OCI-LY3 (cell line): ENCODE measurements at regions not wholly inside any gene's neighbourhood (a gene's known extent, or its start where the extent isn't known, plus 50 kb on each side); places are given as distances from the start of the nearest gene placed in this dataset.
"Not testable (repeated sequence)": the region's sequence is repeated elsewhere in the genome, so short reads cannot be mapped to it uniquely, and the experiment has no call there.

Experiments
- H2AFZ ChIP-seq: fragments of 200-600, 300-600 bp; shearing (Covaris generic); 2 replicates; pipeline ENCODE4 v1.6.0; 2014; ENCODE audit warnings: antibody characterized with exemption, low read depth, low read length
- H3K27ac ChIP-seq: fragments of 200-600, 300-600 bp; sonication (generic); 2 replicates; pipeline ENCODE4 v1.5.1; 2014; ENCODE audit warnings: mild to moderate bottlenecking, low read length, moderate library complexity, mixed read lengths
- H3K27me3 ChIP-seq: fragments of 200-600, 300-600 bp; sonication (generic); 2 replicates; pipeline ENCODE4 v1.6.1; 2014; ENCODE audit warnings: low read depth, low read length, mixed read lengths
- H3K36me3 ChIP-seq: fragments of 200-600, 300-600 bp; sonication (generic); replicated peaks from 2 replicates; pipeline ENCODE3; 2014; ENCODE audit warnings: low read depth, low read length, mixed read lengths
- H3K4me1 ChIP-seq: fragments of 300-600, 200-600 bp; sonication (generic); 2 replicates; pipeline ENCODE4 v1.6.1; 2014; ENCODE audit warnings: low read length, mixed read lengths
- H3K4me2 ChIP-seq: fragments of 200-600, 300-600 bp; sonication (generic); 2 replicates; pipeline ENCODE4 v1.6.1; 2014; ENCODE audit warnings: low read length, mixed read lengths
- H3K4me3 ChIP-seq: fragments of 300-600, 200-600 bp; sonication (generic); 2 replicates; pipeline ENCODE4 v1.5.1; 2014; ENCODE audit warnings: antibody characterized with exemption, mild to moderate bottlenecking, low read length, moderate library complexity
- H3K79me2 ChIP-seq: fragments of 300-600, 200-600 bp; shearing (Covaris generic); 2 replicates; pipeline ENCODE4 v1.6.1; 2014; ENCODE audit warnings: mild to moderate bottlenecking, low read length, mixed read lengths
- H3K9ac ChIP-seq: fragments of 300-600, 200-600 bp; shearing (Covaris generic); 2 replicates; pipeline ENCODE4 v1.6.0; 2014; ENCODE audit warnings: mild to moderate bottlenecking, low read length, moderate library complexity
- H3K9me3 ChIP-seq: fragments of 200-600, 300-600 bp; shearing (Covaris generic); 2 replicates; pipeline ENCODE4 v1.6.1; 2014; ENCODE audit warnings: low read length, mixed read lengths; ENCODE audit not compliant: insufficient read depth
- H4K20me1 ChIP-seq: fragments of 200-600, 300-600 bp; sonication (generic); 2 replicates; pipeline ENCODE4 v1.6.1; 2016; ENCODE audit warnings: low read length, mixed read lengths; ENCODE audit not compliant: insufficient read depth
- CTCF ChIP-seq: fragments of 200-600, 300-600 bp; sonication (generic); IDR thresholded peaks from 2 replicates; pipeline ENCODE4 v1.5.1; 2014; ENCODE audit warnings: antibody characterized with exemption, low read length, low read depth
- EZH2phosphoT487 ChIP-seq: fragments of 200-600 bp; shearing (Covaris generic); IDR thresholded peaks from 2 replicates; pipeline ENCODE4 v1.6.1; 2018; ENCODE audit warnings: antibody characterized with exemption, mixed run types, low read depth

- no peaks in the 10 kb centered on the region for H3K79me2 ChIP-seq
- H2AFZ ChIP-seq = no peak overlapping the region
- H3K4me3 ChIP-seq = no peak overlapping the region
- H3K36me3 ChIP-seq = no peaks in the 10 kb centered on the region
- H3K4me2 ChIP-seq = no peak overlapping the region
- no peaks in the 10 kb centered on the region for H4K20me1 ChIP-seq
- H3K9me3 ChIP-seq = no peaks in the 10 kb centered on the region
- no peak overlapping the region for H3K9ac ChIP-seq
- H3K27me3 ChIP-seq = no peaks in the 10 kb centered on the region
- TF ChIP-seq EZH2phosphoT487 (no peak), CTCF (no peak)
- H3K4me1 ChIP-seq = no peaks in the 10 kb centered on the region
- no peak overlapping the region for H3K27ac ChIP-seq
These were observed 455.5 kb upstream of the TRPC7 start for GRCh38 chr5:136820848-136821247.

- H3K9ac ChIP-seq = no peak overlapping the region
- H3K4me2 ChIP-seq = no peak overlapping the region
- H2AFZ ChIP-seq = no peak overlapping the region
- TF ChIP-seq CTCF (no peak), EZH2phosphoT487 (no peak)
- H4K20me1 ChIP-seq = no peaks in the 10 kb centered on the region
- no peaks in the 10 kb centered on the region for H3K79me2 ChIP-seq
- H3K9me3 ChIP-seq = no peaks in the 10 kb centered on the region
- no peaks in the 10 kb centered on the region for H3K27me3 ChIP-seq
- H3K4me1 ChIP-seq = no peaks in the 10 kb centered on the region
- H3K36me3 ChIP-seq = no peaks in the 10 kb centered on the region
- H3K27ac ChIP-seq = no peak overlapping the region
- H3K4me3 ChIP-seq = no peak overlapping the region
These were observed 454.4 kb upstream of the TRPC7 start for GRCh38 chr5:136819526-136820302.

- Histone ChIP-seq H3K79me2 (no peaks in the 10 kb centered on the region), H3K27ac (no peak overlapping the region), H3K4me3 (no peak overlapping the region), H3K4me2 (no peak overlapping the region), H3K36me3 (no peaks in the 10 kb centered on the region), H4K20me1 (no peaks in the 10 kb centered on the region), H3K27me3 (no peaks in the 10 kb centered on the region), H3K4me1 (no peaks in the 10 kb centered on the region), H3K9ac (no peak overlapping the region), H2AFZ (no peak overlapping the region), H3K9me3 (no peaks in the 10 kb centered on the region)
- no peak for TF ChIP-seq CTCF
- no peak for TF ChIP-seq EZH2phosphoT487
These were observed 451.0 kb upstream of the TRPC7 start for GRCh38 chr5:136816327-136816726.

GRCh38 chr5:136814619-136815378 lies 449.5 kb upstream of the TRPC7 start:
- Histone ChIP-seq H3K9ac (no peak overlapping the region), H4K20me1 (no peaks in the 10 kb centered on the region), H2AFZ (no peak overlapping the region), H3K27ac (no peak overlapping the region), H3K27me3 (no peaks in the 10 kb centered on the region), H3K4me1 (no peaks in the 10 kb centered on the region), H3K4me3 (no peak overlapping the region), H3K36me3 (no peaks in the 10 kb centered on the region), H3K79me2 (no peaks in the 10 kb centered on the region), H3K9me3 (no peaks in the 10 kb centered on the region), H3K4me2 (no peak overlapping the region)
- TF ChIP-seq CTCF (no peak), EZH2phosphoT487 (no peak)

GRCh38 chr5:136812270-136812669 lies 446.9 kb upstream of the TRPC7 start:
- not testable (repeated sequence) for H3K27ac ChIP-seq, H3K79me2 ChIP-seq, H3K4me1 ChIP-seq, H3K9ac ChIP-seq, H4K20me1 ChIP-seq, H3K4me2 ChIP-seq, H3K36me3 ChIP-seq, H3K27me3 ChIP-seq, H3K4me3 ChIP-seq, H3K9me3 ChIP-seq, H2AFZ ChIP-seq
